ENCODE measurements at regions not wholly inside any gene's neighbourhood (a gene's known extent, or its start where the extent isn't known, plus 50 kb on each side); places are given as distances from the start of the nearest gene placed in this dataset.
"Not testable (repeated sequence)": the region's sequence is repeated elsewhere in the genome, so short reads cannot be mapped to it uniquely, and the experiment has no call there.

DNA sequence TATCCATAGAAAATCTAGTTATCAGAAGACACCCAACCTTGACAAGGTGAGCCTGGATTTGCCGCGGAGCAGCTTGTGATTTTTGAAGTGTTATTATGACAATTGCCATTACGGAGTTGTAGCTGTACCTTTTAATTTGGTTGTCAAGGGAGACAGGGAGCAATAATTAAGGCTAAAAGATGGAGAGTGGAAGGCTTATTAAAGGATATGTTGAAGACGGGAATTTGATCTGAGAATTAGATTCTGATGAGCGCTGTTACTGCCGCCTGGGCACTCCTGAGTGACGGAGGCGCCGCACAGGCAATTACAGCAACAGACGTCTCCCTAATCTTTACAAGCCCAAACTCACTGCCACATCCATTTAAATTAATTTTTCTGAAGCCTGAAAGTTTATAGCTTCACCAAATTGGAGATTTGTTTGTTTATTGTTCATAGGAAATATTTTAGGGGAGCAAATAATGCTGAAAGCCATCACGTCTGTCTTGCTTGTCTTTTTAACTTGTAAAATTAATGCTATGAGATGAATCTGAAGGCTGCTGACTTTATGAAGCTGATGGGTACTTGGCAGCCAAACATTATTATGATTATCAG is 475.0 kb upstream of the ADARB2 start:
- H3K27ac ChIP-seq (ENCODE audit: low read depth, low read length): no peak overlapping the region
- no peak overlapping the region for H3K9ac ChIP-seq (ENCODE audit: low read depth, low read length)
- H3K4me3 ChIP-seq (ENCODE audit: low read length): no peak overlapping the region
- no peaks in the 10 kb centered on the region for H3K27me3 ChIP-seq (ENCODE audit: insufficient read depth, low read length)
- no peaks in the 10 kb centered on the region for H3K36me3 ChIP-seq (ENCODE audit: insufficient read depth, low read length)
- H3K9me3 ChIP-seq (ENCODE audit: insufficient read depth, low read depth, low read length): no peaks in the 10 kb centered on the region
- 87% methylated on average over 11 of the region's 11 CpGs for WGBS
- no peaks in the 10 kb centered on the region for H3K4me1 ChIP-seq (ENCODE audit: insufficient read depth, low read length)

DNA sequence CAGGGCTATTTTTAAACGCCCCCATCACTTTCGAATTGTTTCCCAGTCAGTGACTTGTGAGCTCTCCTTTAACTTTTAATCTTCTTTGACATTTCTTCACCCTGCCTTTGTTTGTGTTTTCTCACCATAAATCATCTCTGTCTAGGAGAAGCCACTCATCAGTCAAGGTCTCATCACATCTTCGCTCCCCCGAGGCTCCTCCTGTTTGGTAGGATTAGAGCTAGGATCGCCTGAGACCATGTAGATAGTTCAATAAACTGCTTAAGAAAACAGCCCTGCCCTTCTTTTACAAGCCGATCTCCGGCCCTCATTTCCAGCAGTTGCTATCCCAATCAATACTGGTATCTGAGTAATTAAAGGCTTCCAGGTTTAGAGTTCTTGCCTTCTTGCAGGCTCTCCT is 472.8 kb upstream of the ADARB2 start:
- 87% methylated on average over 7 of the region's 7 CpGs for WGBS
- Histone ChIP-seq H3K27me3 (ENCODE audit: insufficient read depth, low read length) (no peaks in the 10 kb centered on the region), H3K9ac (ENCODE audit: low read depth, low read length) (no peak overlapping the region), H3K4me1 (ENCODE audit: insufficient read depth, low read length) (peaks cover 4% of the 10 kb centered on the region; the same call in 1 of the 2 replicates), H3K9me3 (ENCODE audit: insufficient read depth, low read depth, low read length) (no peaks in the 10 kb centered on the region), H3K4me3 (ENCODE audit: low read length) (no peak overlapping the region), H3K36me3 (ENCODE audit: insufficient read depth, low read length) (no peaks in the 10 kb centered on the region), H3K27ac (ENCODE audit: low read depth, low read length) (no peak overlapping the region)

DNA sequence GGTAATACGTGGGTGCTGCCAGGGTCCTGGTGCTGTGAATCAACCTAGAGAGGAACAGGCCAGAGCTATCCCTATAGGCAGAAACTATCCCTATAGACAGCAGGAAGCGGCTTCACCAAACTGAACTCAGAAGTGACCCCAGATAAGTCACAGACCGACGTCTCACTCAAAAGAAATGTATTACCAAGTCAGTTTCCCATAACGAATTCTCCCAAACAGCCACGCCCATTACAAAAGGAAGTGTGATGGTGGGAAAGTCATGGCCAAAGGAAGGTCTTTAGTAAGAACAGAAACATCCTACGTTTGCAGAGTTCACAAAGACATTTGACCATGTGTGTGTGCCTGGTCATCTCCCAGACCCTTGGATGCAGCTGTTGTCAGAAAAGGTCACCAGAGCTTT is 470.8 kb upstream of the ADARB2 start:
- Histone ChIP-seq H3K36me3 (ENCODE audit: insufficient read depth, low read length) (no peaks in the 10 kb centered on the region), H3K27me3 (ENCODE audit: insufficient read depth, low read length) (no peaks in the 10 kb centered on the region), H3K9me3 (ENCODE audit: insufficient read depth, low read depth, low read length) (no peaks in the 10 kb centered on the region), H3K4me1 (ENCODE audit: insufficient read depth, low read length) (peaks cover 11% of the 10 kb centered on the region), H3K4me3 (ENCODE audit: low read length) (no peak overlapping the region), H3K27ac (ENCODE audit: low read depth, low read length) (no peak overlapping the region), H3K9ac (ENCODE audit: low read depth, low read length) (no peak overlapping the region)
- 92% methylated on average over 6 of the region's 7 CpGs for WGBS

DNA sequence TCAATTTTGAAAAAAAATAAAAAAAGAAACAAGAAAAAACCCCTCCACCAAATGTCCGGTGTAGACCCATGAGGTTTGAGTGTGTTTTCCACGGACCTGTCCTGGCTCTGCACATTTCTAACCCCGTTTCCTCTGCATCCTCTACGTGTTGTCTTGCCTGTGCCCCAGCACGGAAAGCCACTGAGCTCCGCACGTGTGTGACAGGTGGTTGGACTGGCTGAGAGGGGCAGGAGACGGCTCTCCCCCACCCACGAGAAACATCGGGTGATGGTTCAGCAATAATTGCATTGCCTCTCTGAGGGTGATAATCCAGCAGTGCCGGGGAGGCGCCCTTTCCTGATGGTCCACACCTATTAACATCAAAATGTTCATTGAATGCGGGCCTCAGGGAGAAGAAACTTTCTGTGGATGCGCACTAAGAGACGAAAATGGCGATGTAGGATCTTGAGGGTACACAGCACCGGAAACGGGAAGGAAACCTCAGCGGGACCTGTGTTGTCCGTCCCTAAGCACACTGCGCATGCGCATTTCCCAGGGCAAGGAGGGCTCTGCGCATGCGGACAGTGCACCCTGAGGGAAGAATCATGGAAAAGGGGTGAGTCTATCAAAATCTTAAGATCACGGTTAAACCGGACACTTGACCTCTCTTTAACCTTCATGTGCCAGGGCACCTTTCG is 470.1 kb upstream of the ADARB2 start:
- Histone ChIP-seq H3K9me3 (ENCODE audit: insufficient read depth, low read depth, low read length) (no peaks in the 10 kb centered on the region), H3K27me3 (ENCODE audit: insufficient read depth, low read length) (no peaks in the 10 kb centered on the region), H3K27ac (ENCODE audit: low read depth, low read length) (no peak overlapping the region), H3K4me1 (ENCODE audit: insufficient read depth, low read length) (peaks cover 19% of the 10 kb centered on the region), H3K4me3 (ENCODE audit: low read length) (no peak overlapping the region), H3K9ac (ENCODE audit: low read depth, low read length) (no peak overlapping the region), H3K36me3 (ENCODE audit: insufficient read depth, low read length) (no peaks in the 10 kb centered on the region)
- 97% methylated on average over 27 of the region's 27 CpGs for WGBS

DNA sequence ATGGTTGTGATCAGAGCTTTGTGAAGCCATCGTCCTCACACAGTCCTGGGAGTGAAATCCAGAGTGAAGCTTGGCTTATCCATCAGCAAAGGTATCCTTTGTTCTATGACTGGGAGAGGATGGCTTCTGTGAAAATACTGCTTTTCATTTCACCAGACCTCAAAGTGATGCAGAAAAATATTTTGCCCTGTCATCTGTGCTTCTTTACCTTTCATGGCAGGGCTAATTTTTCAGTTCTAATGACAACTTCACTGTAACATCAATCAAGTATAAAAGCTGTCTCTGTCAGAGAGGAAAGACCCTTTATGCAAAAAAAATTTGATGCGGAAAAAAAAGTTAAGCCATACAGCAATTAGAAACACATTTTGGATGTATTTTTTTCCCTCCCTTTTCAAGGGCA is 468.1 kb upstream of the ADARB2 start:
- H3K4me3 ChIP-seq (ENCODE audit: low read length): no peak overlapping the region
- no peak overlapping the region for H3K9ac ChIP-seq (ENCODE audit: low read depth, low read length)
- no peaks in the 10 kb centered on the region for H3K9me3 ChIP-seq (ENCODE audit: insufficient read depth, low read depth, low read length)
- WGBS: 86% methylated on average over 2 of the region's 2 CpGs
- H3K36me3 ChIP-seq (ENCODE audit: insufficient read depth, low read length): no peaks in the 10 kb centered on the region
- H3K27me3 ChIP-seq (ENCODE audit: insufficient read depth, low read length): no peaks in the 10 kb centered on the region
- H3K27ac ChIP-seq (ENCODE audit: low read depth, low read length): no peak overlapping the region
- peaks cover 28% of the 10 kb centered on the region for H3K4me1 ChIP-seq (ENCODE audit: insufficient read depth, low read length)

DNA sequence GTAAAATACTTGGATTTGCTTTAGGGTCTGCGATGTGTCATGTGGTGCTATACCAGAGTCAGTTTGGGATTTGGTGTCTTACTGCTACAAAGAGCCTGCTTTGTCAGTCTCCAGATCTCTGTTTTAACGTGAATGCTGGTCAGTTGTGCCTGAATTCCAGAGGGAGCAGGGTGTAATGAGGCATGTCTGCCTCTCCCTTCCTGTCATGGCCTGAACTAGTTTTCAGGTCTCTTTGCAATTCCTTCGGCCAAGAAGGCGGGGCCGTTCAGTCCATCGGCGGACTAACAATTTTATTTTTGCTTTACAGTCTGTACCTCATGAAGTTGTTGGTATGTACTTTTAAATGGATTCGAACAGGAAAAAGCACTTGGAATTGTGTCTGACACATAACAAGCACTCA is 465.1 kb upstream of the ADARB2 start:
- H3K9ac ChIP-seq (ENCODE audit: low read depth, low read length): peak overlapping the region; percentile 34; the same call in 1 of the 2 replicates
- peaks cover 28% of the 10 kb centered on the region for H3K4me1 ChIP-seq (ENCODE audit: insufficient read depth, low read length)
- peak overlapping the region; percentile 87 for H3K27ac ChIP-seq (ENCODE audit: low read depth, low read length)
- H3K36me3 ChIP-seq (ENCODE audit: insufficient read depth, low read length): no peaks in the 10 kb centered on the region
- no peaks in the 10 kb centered on the region for H3K27me3 ChIP-seq (ENCODE audit: insufficient read depth, low read length)
- 71% methylated on average over 8 of the region's 8 CpGs for WGBS
- peaks cover 11% of the 10 kb centered on the region; the same call in 1 of the 2 replicates for H3K9me3 ChIP-seq (ENCODE audit: insufficient read depth, low read depth, low read length)
- no peak overlapping the region for H3K4me3 ChIP-seq (ENCODE audit: low read length)

DNA sequence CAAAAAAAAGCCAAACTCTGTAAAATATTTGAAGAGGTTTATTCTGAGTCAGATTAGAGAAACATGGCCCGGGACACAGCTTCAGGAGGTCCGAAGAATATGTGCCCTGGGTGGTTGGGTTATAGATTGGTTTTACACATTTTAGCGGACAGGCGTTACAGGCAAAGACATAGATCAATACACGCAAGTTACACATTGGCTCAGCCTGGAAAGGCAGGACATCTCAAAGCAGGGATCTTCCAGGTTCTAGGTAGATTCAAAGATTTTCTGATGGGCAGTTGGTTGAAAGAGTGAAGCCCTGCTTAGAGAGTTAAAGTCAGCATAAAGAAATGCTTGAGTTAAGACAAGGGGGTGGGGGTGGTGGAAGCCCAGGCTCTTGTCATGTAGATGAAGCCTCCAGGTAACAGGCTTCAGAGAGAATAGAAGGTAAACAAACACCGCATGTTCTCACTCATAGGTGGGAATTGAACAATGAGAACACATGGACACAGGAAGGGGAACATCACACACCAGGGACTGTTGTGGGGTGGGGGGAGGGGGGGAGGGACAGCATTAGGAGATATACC is 464.3 kb upstream of the ADARB2 start:
- Histone ChIP-seq H3K4me1 (ENCODE audit: insufficient read depth, low read length) (peaks cover 28% of the 10 kb centered on the region), H3K27ac (ENCODE audit: low read depth, low read length) (peak overlapping the region; percentile 91), H3K9me3 (ENCODE audit: insufficient read depth, low read depth, low read length) (peaks cover 18% of the 10 kb centered on the region; the same call in 1 of the 2 replicates), H3K9ac (ENCODE audit: low read depth, low read length) (peak overlapping the region; percentile 65), H3K36me3 (ENCODE audit: insufficient read depth, low read length) (no peaks in the 10 kb centered on the region), H3K4me3 (ENCODE audit: low read length) (peak overlapping the region; percentile 31; the same call in 1 of the 2 replicates), H3K27me3 (ENCODE audit: insufficient read depth, low read length) (no peaks in the 10 kb centered on the region)
- WGBS: 83% methylated on average over 6 of the region's 6 CpGs

DNA sequence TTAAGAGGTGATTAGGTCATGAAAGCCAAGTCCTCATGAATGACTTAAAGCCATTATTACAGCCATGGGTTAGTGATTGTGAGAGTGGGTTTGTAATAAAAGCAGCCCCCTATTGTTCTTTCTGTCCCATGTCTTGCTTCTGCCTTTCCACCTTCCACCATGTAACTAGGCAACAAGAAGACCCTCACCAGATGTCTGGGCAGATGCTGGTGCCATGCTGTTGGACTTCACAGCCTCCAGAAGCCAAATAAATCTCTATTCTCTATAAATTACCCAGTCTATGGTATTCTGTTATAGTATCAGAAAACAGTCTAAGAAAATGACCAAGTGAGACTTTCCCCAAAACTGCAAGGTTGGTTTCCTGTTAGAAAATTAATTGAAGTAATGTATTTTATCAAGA is 460.3 kb upstream of the ADARB2 start:
- peaks cover 12% of the 10 kb centered on the region for H3K4me1 ChIP-seq (ENCODE audit: insufficient read depth, low read length)
- no peaks in the 10 kb centered on the region for H3K36me3 ChIP-seq (ENCODE audit: insufficient read depth, low read length)
- H3K9me3 ChIP-seq (ENCODE audit: insufficient read depth, low read depth, low read length): peaks cover 22% of the 10 kb centered on the region; the same call in 1 of the 2 replicates
- no peak overlapping the region for H3K4me3 ChIP-seq (ENCODE audit: low read length)
- no peaks in the 10 kb centered on the region for H3K27me3 ChIP-seq (ENCODE audit: insufficient read depth, low read length)
- no peak overlapping the region for H3K27ac ChIP-seq (ENCODE audit: low read depth, low read length)
- no peak overlapping the region for H3K9ac ChIP-seq (ENCODE audit: low read depth, low read length)

DNA sequence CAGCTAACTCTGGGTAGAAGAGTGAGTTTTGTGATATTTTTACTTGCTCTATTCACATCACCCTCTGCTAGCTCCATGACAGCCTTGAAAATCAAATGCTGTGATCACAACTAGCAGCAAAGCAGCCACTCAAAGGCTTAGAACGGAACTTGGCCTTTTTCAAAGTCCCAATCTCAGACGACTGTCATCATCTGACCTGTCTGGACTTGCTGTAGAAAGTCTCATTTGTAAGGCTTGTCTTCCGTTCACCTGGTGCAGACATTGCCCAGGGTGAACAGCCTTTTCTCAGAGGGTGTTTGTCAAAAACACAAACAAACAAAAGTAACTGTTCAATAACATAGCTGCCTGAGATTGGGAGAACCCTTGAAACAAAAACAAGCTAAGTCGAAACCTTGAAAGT is 458.9 kb upstream of the ADARB2 start:
- no peak overlapping the region for H3K4me3 ChIP-seq (ENCODE audit: low read length)
- no peaks in the 10 kb centered on the region for H3K27me3 ChIP-seq (ENCODE audit: insufficient read depth, low read length)
- no peaks in the 10 kb centered on the region for H3K36me3 ChIP-seq (ENCODE audit: insufficient read depth, low read length)
- no peak overlapping the region for H3K9ac ChIP-seq (ENCODE audit: low read depth, low read length)
- no peak overlapping the region for H3K27ac ChIP-seq (ENCODE audit: low read depth, low read length)
- H3K9me3 ChIP-seq (ENCODE audit: insufficient read depth, low read depth, low read length): peaks cover 30% of the 10 kb centered on the region; the same call in 1 of the 2 replicates
- H3K4me1 ChIP-seq (ENCODE audit: insufficient read depth, low read length): peaks cover 2% of the 10 kb centered on the region; the same call in 1 of the 2 replicates
- 96% methylated on average over 4 of the region's 4 CpGs for WGBS

DNA sequence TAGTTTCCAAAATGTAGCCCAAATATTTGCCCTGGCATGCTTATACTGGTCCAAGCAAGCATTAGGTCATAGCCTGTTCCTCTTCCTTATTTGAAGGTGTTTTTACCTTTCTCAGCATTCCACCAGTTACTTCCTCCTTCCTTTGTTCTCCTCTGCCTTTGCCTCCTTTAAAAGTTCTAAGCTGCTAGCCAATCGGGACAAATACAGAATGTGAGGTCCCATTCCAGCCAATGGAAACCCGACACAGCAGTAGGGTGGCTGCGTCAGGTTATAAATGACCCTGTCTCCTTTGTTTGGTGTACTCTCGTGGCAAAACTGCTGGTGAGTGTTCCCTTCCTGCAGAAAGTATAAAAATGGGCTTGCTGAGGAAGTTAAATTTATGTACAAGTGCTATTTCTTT is 452.0 kb upstream of the ADARB2 start:
- H3K4me1 ChIP-seq (ENCODE audit: insufficient read depth, low read length); H3K4me3 ChIP-seq (ENCODE audit: low read length); H3K9ac ChIP-seq (ENCODE audit: low read depth, low read length); H3K27me3 ChIP-seq (ENCODE audit: insufficient read depth, low read length); H3K27ac ChIP-seq (ENCODE audit: low read depth, low read length); H3K36me3 ChIP-seq (ENCODE audit: insufficient read depth, low read length): not testable (repeated sequence)
- H3K9me3 ChIP-seq (ENCODE audit: insufficient read depth, low read depth, low read length): peaks cover 12% of the 10 kb centered on the region; the same call in 1 of the 2 replicates
- 93% methylated on average over 4 of the region's 4 CpGs for WGBS

DNA sequence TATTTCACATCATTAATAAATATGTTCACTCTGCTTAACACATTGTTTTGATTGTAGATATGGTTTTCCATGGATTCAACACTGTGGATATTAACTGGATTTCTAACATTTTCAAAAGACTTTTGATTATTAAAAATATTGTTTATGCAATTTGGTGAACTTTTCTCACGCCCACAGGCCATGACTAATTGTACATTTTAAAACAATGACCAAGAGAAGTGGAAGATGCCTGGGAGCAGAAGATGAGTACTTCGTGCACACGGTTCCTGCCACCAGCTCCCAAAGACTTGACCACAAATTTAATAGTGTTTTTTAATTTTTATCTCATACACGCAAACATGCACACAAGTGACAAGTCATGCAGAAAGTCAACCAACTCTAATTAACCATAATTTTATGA is 451.0 kb upstream of the ADARB2 start:
- H3K9ac ChIP-seq (ENCODE audit: low read depth, low read length): no peak overlapping the region
- WGBS: 98% methylated on average over 4 of the region's 4 CpGs
- H3K36me3 ChIP-seq (ENCODE audit: insufficient read depth, low read length): no peaks in the 10 kb centered on the region
- H3K27me3 ChIP-seq (ENCODE audit: insufficient read depth, low read length): no peaks in the 10 kb centered on the region
- no peaks in the 10 kb centered on the region for H3K4me1 ChIP-seq (ENCODE audit: insufficient read depth, low read length)
- H3K27ac ChIP-seq (ENCODE audit: low read depth, low read length): no peak overlapping the region
- no peak overlapping the region for H3K4me3 ChIP-seq (ENCODE audit: low read length)
- peaks cover 12% of the 10 kb centered on the region; the same call in 1 of the 2 replicates for H3K9me3 ChIP-seq (ENCODE audit: insufficient read depth, low read depth, low read length)

Measured in HUES64 (cell line).